ENCODE measurements at regions not wholly inside any gene's neighbourhood (a gene's known extent, or its start where the extent isn't known, plus 50 kb on each side); places are given as distances from the start of the nearest gene placed in this dataset.

GRCh38 chr11:88231894-88232482 is 56.7 kb upstream of the RAB38 start:
- DNase-seq: peak; percentile 12 to 77 (median 48)

GRCh38 chr11:88229303-88229702 is 54.1 kb upstream of the RAB38 start:
- DNase-seq: no peak

All from NCI-H1417 (cell line).